CD4-positive, alpha-beta T cell treated with Interferon alpha-2 for 1 hour (primary cell): ENCODE measurements at regions not wholly inside any gene's neighbourhood (a gene's known extent, or its start where the extent isn't known, plus 50 kb on each side); places are given as distances from the start of the nearest gene placed in this dataset.

Experiments
- DNase-seq, 2 donors: peaks; one replicate each; pipeline ENCODE4 v3.0.0-alpha.2; 2020 to 2022

GRCh38 chr9:118529624-118530214 is 825.5 kb downstream of the TLR4 start:
- DNase-seq, result no peak

DNA sequence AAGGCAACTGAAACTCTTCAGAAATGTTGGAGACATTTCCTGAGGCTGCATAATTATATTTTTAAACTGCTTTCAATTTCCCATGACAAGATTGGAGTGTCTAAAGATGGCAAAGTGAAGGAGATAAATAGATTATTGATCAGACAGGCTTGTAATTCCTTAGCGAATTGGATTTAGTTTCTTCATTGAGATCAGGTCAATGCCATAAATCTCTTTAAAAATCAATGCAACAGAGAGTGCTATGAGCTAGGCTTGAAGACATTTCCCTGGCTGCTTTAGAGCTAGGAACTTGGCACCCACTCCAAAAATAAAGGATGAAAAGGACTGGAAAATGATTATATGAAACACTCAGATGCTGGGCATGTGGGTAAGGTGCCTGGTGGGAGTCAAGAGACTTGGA is 828.4 kb downstream of the TLR4 start:
- DNase-seq, result no peak

DNA sequence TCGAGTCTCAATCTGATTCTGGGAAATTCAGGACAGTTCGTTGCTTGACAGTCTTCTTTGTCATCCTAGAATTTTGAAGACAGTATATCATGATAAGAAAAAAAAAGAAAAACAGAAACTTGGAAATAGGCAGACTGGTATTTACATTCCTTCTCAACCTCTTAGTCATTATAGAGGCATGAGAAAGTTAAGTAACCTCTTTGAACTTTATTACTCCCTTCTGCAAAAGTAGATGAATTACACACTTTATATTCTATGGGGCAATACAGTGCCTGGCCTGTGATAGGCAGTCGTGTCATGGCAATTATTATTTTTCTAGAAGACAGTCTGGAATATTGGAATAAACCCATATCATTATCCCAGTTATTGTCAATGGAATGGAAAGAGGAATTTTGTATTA is 828.9 kb downstream of the TLR4 start:
- no peak for DNase-seq

DNA sequence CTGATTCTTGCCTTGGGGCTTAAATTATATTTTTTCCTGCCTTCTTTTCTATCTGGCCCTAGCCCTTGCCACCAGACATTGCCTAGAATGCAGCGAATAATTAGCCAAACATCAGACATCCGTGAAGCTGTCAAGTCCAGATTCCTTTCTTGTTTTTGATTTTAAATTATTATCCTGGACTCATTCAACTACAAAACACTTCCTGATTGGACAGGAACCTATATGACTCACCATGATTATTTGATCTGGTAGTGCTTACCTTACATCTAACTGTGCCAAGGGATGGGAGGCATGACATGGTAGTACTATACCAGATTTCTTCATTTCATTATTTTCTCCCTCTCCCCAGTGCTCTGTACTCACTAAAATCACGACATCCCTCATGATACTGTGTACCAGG is 829.6 kb downstream of the TLR4 start:
- DNase-seq, result no peak

GRCh38 chr9:118536153-118536552 is 832.0 kb downstream of the TLR4 start:
- no peak for DNase-seq

DNA sequence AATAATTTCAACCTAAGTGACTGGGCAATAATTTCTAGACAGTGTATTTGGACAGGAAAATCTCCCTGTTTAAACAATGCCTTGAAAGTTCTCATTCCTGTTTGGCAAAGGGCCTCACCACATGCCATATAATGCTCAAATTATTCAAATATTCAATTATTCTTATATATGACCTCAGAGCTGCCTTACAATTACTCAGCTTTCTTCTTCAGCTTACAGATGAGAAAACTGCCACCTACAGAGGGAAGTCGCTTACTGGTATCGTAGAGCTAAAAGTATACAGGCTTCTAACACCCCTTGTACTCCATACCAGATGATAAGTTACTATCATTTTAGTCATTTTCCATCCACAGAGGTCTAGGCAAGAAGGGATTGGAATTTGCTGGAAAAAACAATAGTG is 830.3 kb downstream of the BRINP1 start:
- DNase-seq, result no peak

DNA sequence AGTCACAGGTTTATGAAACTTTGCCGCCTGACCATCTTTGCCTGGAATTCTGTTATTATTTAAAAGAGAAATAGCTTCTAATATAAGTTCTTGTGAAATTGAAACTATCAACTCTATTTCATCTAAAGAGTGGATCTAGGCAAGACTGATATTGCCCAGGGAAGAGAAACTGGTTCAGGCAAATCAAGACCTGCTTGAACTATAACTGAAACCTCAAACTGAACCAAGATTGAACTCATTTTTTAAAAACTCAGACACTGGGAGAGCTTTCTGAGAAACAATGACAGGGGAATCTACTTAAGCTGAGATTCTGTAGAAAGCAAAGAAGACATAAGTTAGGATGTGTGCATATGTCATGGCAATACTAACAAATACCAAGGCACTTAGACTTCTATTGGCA is 815.8 kb downstream of the BRINP1 start:
- no peak for DNase-seq

DNA sequence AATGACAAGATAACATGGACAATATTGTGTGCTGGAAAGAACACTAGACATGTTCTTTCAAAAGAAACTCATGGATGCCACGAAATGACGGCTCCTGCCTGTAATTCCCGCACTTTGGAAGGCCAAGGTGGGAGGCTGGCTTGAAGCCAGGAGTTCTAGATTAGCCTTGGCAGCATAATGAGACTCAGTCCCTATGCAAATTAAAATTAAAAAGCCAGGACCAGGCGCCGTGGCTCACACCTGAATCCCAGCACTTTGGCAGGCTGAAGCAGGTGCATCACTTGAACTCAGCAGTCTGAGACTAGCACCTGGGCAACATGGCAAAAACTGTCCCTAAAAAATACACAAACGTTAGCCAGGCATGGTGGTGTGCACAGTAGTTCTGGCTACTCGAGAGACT is 814.2 kb downstream of the BRINP1 start:
- no peak for DNase-seq

GRCh38 chr9:118558026-118558425 is 811.2 kb downstream of the BRINP1 start:
- DNase-seq, result no peak

GRCh38 chr9:118558891-118559290 is 810.3 kb downstream of the BRINP1 start:
- DNase-seq, result no peak

DNA sequence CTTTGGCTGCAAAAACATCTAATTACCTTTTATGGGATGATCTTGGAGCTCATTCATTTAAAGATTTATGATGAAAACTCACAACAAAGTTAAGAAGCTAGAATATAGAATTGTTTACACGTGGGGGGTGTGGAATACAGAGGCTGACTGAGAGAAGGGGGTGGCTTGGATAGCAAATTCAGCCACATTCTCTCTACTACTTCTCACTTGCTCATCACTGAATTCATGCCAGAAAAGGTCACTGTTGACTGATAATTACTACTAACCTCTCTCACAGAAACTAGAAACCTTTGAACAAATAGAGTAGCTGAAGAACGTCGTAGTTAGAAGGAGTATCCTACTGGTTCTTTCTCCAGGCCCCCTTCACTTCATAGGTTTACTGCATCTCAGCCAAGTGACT is 808.2 kb downstream of the BRINP1 start:
- no peak for DNase-seq

DNA sequence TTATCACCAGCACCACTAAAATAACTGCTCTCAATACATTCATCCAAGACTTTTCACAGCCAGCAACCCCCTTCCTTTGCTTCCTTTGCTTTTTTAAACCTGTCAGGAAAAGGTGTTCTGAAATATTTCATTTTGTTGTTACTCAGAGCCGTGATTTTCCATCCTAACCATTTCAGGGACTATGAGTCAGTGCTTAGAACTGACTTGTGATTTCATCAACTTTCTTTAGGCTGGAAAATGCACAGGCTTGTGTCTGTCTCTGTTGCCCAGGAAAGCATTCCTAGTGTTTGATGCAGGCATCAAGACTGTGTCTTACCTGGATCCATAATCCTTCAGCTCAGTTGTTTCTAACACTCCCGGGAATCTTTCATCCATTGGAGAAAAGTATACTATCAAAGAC is 805.6 kb downstream of the BRINP1 start:
- no peak for DNase-seq

- DNase-seq, result no peak
These were observed 801.4 kb downstream of the BRINP1 start for GRCh38 chr9:118567861-118568260.

DNA sequence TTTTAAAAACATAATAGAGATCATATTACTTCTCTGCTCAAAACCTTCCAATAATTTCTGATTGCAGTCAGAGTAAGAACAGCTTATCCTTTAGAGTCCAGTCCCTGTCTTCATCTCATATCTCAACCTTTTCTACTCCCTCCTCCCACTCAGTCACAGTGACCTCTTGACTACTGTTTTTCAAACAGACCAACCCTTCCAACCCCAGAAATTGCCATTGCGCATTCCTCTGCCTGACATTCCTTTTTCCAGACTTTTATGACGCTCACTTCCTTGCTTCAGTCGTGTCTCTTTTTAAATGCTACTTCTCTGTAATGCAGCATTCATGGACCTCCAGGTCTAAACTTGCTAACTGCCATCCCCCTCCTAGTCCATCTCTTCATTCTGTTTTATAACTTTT is 800.5 kb downstream of the BRINP1 start:
- no peak for DNase-seq

DNA sequence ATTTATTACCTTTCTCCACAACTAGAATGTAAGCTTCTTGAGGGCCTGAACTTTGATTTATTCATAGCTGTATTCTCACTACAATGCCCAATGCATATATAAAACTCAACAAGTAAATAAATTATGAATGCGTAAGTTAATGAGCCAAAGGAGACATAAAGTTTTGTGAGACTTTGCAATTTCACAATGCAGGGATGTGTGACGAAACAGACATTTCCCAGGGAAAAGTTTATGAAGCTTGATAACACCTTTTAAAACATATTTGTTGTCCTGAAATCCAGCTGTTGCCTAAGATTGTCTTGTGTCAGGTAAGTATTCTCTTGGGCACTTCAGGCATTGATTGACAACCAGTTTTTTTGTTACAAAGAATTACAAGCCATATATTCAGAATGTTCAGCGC is 800.1 kb downstream of the BRINP1 start:
- no peak for DNase-seq

GRCh38 chr9:118570066-118570465 is 799.2 kb downstream of the BRINP1 start:
- no peak for DNase-seq

DNA sequence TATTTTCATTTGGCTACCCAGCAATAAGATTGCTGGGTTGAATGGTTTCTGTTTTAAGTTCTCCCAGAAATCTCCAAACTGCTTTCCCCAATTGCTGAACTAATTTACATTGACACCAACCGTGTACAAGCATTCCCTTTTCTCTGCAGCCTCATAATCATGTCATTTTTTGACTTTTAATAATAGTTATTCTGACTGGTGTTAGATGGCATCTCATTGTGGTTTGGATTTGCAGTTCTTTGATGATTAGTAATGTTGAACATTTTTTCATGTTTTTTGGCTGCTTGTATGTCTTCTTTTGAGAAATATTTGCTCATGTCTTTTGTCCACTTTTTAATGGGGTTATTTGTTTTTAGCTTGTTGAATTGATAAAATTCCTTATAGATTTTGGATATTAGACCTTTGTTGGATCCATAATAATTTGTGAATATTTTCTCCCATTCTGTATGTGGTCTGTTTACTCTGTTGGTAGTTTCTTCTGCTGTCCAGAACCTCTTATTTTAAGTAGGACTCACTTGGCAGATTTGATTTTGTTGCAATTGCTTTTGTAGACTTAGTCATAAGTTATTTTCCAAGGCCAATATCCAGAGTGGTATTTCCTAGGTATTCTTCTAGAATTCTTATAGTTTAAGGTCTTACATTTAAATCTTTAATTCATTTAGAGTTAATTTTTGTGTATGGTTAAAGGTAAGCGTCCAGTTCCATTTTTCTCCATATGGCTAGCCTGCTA is 793.7 kb downstream of the BRINP1 start:
- no peak for DNase-seq

GRCh38 chr9:118577121-118577520 is 792.1 kb downstream of the BRINP1 start:
- DNase-seq, result no peak

- DNase-seq, result no peak
These were observed 790.8 kb downstream of the BRINP1 start for GRCh38 chr9:118578467-118578866.

GRCh38 chr9:118583414-118583813 is 785.8 kb downstream of the BRINP1 start:
- DNase-seq, result no peak

DNA sequence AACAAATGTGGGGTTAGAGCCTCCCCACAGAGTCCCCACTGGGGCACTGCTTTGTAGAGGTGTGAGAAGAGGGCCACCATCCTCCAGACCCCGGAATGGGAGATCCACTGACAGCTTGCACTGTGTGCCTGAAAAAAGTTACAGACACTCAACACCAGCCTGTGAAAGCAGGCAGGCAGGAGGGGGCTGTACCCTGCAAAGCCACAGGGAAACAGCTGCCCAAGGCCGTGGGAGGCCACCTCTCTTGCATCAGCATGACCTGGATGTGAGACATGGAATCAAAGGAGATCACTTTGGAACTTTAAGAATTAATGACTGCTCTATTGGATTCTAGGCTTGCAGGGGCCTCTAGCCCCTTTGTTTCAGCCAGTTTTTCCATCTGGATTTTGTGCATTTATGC is 782.3 kb downstream of the BRINP1 start:
- DNase-seq, result no peak

DNA sequence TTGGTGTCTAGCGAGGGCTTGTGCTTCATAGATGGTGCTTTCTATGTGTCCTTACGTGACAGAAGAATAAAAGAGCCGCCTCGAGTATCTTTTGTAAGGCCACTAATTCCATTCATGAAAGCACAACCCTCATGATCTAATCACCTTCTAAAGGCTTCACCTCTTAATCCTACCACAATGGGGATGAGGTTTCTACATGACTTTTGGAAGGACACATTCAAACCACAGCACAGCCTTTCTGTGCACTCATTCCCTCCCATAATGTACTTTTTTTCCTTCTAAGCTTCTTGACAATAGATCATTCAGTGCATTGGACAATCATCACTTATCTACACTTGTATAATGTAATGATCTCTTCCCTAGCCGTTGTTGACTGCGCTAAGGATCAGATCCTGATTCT is 774.8 kb downstream of the BRINP1 start:
- DNase-seq, result no peak

- no peak for DNase-seq
These were observed 773.4 kb downstream of the BRINP1 start for GRCh38 chr9:118595719-118596305.

DNA sequence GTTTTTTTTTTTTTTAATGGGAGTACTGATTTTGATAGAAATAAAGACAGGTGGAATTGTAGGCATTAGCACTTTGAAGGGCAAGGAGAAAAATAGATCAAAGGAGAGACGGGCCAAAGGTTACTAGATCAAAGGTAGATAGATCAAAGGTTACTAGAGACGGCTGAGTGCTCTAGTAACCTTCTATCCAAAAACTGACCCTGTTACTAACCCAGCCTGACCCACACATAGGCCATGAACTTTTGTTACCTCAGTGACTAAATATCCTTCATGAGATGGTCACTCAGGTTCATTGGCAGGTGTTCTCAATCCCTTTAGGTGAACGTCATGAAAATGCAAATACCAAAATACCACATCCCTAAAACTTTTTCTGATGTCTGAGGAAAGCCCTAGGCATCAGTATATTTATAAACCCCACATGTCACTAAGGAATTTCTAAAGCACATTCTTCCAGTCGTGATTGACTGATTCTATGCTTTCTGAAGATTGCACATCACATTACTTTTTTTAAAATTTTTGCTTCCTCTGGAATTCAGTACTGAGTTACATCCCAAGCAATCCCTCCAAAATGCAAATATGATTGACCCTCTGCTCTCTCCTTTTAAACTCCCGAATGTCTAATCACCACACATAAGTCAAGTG is 772.7 kb downstream of the BRINP1 start:
- DNase-seq, result no peak
